ENCODE measurements at regions not wholly inside any gene's neighbourhood (a gene's known extent, or its start where the extent isn't known, plus 50 kb on each side); places are given as distances from the start of the nearest gene placed in this dataset.

- no peak for DNase-seq (ENCODE audit: low spot score)
These were observed 440.9 kb downstream of the HACE1 start for GRCh38 chr6:104418839-104419238.

- no peak for DNase-seq (ENCODE audit: low spot score)
These were observed 441.6 kb downstream of the HACE1 start for GRCh38 chr6:104418125-104418524.

GRCh38 chr6:104414723-104415122, 445.0 kb downstream of the HACE1 start:
- no peak for DNase-seq (ENCODE audit: low spot score)

- no peak for DNase-seq (ENCODE audit: low spot score)
These were observed 446.0 kb downstream of the HACE1 start for GRCh38 chr6:104413767-104414166.

- DNase-seq (ENCODE audit: low spot score): no peak
These were observed 448.4 kb downstream of the HACE1 start for GRCh38 chr6:104411302-104411701.

- DNase-seq (ENCODE audit: low spot score): no peak
These were observed 449.8 kb downstream of the HACE1 start for GRCh38 chr6:104409913-104410312.

GRCh38 chr6:104407957-104408356, 451.8 kb downstream of the HACE1 start:
- no peak for DNase-seq (ENCODE audit: low spot score)

- no peak for DNase-seq (ENCODE audit: low spot score)
These were observed 455.3 kb downstream of the HACE1 start for GRCh38 chr6:104404377-104404776.

GRCh38 chr6:104402572-104402971, 457.1 kb downstream of the HACE1 start:
- no peak for DNase-seq (ENCODE audit: low spot score)

- no peak for DNase-seq (ENCODE audit: low spot score)
These were observed 457.8 kb downstream of the HACE1 start for GRCh38 chr6:104401926-104402325.

GRCh38 chr6:104400844-104401243, 458.9 kb downstream of the HACE1 start:
- DNase-seq (ENCODE audit: low spot score): no peak

GRCh38 chr6:104396077-104396476, 463.6 kb downstream of the HACE1 start:
- DNase-seq (ENCODE audit: low spot score): no peak

- no peak for DNase-seq (ENCODE audit: low spot score)
These were observed 477.8 kb downstream of the HACE1 start for GRCh38 chr6:104381907-104382306.

GRCh38 chr6:104365451-104366234, 494.1 kb downstream of the HACE1 start:
- DNase-seq (ENCODE audit: low spot score): no peak

- no peak for DNase-seq (ENCODE audit: low spot score)
These were observed 501.8 kb downstream of the HACE1 start for GRCh38 chr6:104357928-104358327.

- DNase-seq (ENCODE audit: low spot score): no peak
These were observed 503.5 kb downstream of the HACE1 start for GRCh38 chr6:104356197-104356596.

GRCh38 chr6:104349191-104349590, 510.5 kb downstream of the HACE1 start:
- no peak for DNase-seq (ENCODE audit: low spot score)

GRCh38 chr6:104344223-104344622, 515.5 kb downstream of the HACE1 start:
- DNase-seq (ENCODE audit: low spot score): no peak

GRCh38 chr6:104332364-104332763, 527.4 kb downstream of the HACE1 start:
- no peak for DNase-seq (ENCODE audit: low spot score)

GRCh38 chr6:104326173-104327001, 533.3 kb downstream of the HACE1 start:
- no peak for DNase-seq (ENCODE audit: low spot score)

GRCh38 chr6:104325341-104326172, 534.2 kb downstream of the HACE1 start:
- DNase-seq (ENCODE audit: low spot score): no peak

GRCh38 chr6:104324301-104324700, 535.4 kb downstream of the HACE1 start:
- DNase-seq (ENCODE audit: low spot score): no peak

All from HuH-7.5 (cell line).